B cell (primary cell): ENCODE measurements at regions not wholly inside any gene's neighbourhood (a gene's known extent, or its start where the extent isn't known, plus 50 kb on each side); places are given as distances from the start of the nearest gene placed in this dataset.
"Not testable (repeated sequence)": the region's sequence is repeated elsewhere in the genome, so short reads cannot be mapped to it uniquely, and the experiment has no call there.

Source experiments
- ATAC-seq: fragments of 200-7000 bp; cut with Tn5 transposase; one replicate; pipeline ENCODE4 v1.10.0; 2021; ENCODE audit warnings: low read depth, mild to moderate bottlenecking, moderate number of reproducible peaks, moderate library complexity
- CTCF ChIA-PET: fragments of 350-600 bp; sonication (Branson Sonifier 250); formaldehyde crosslinking; loops from one replicate; lab custom pipeline; 2021; ENCODE audit warnings: antibody characterized with exemption, inconsistent platforms; lab: Charles Lee
- POLR2A ChIA-PET: fragments of 350-600 bp; sonication (Branson Sonifier 250); formaldehyde crosslinking; loops from one replicate; lab custom pipeline; 2021; ENCODE audit warnings: antibody characterized with exemption; lab: Charles Lee
- DNase-seq: peaks from one replicate; pipeline ENCODE4 v3.0.0; 2013
- H2AFZ ChIP-seq: 2 replicates; pipeline ENCODE4 v1.6.1; 2012; ENCODE audit warnings: mild to moderate bottlenecking, low read depth, low read length; ENCODE audit not compliant: insufficient read depth, poor library complexity, severe bottlenecking
- H3K27ac ChIP-seq, 2 donors: 1 replicate in 1 of 2; 2 replicates in 1 of 2; pipeline ENCODE4 v1.5.1; 2012 to 2013; ENCODE audit warnings: low read length in 2 of 2, mild to moderate bottlenecking in 2 of 2, moderate library complexity in 1 of 2
- H3K27me3 ChIP-seq, 4 experiments: fragments of 200-600 bp in 1 of 4; sonication (generic) in 1 of 4; replicated peaks in 1 of 4; 1 replicate in 2 of 4; 2 replicates in 2 of 4; pipeline versions ENCODE4 v1.6.1 to v1.7.0; 2013 to 2016; ENCODE audit warnings: low read length in 3 of 4, mild to moderate bottlenecking in 2 of 4, mixed read lengths in 1 of 4, moderate library complexity in 1 of 4; ENCODE audit not compliant: insufficient read depth in 4 of 4, control insufficient read depth in 3 of 4; ENCODE audit errors: control extremely low read depth in 1 of 4
- H3K36me3 ChIP-seq, 2 experiments: replicated peaks in 1 of 2; 1 replicate in 1 of 2; 2 replicates in 1 of 2; pipeline versions ENCODE4 v1.6.1 to v1.7.1; 2013; ENCODE audit warnings: low read length in 1 of 2; ENCODE audit not compliant: insufficient read depth in 2 of 2, control insufficient read depth in 1 of 2; ENCODE audit errors: control extremely low read depth in 1 of 2, extremely low read depth in 1 of 2
- H3K4me1 ChIP-seq, 2 donors: fragments of 200-600 bp in 1 of 2; sonication (generic) in 1 of 2; 1 replicate in 1 of 2; 2 replicates in 1 of 2; pipeline versions ENCODE4 v1.5.1 to v1.6.1; 2013 to 2017; ENCODE audit warnings: low read length in 2 of 2; ENCODE audit not compliant: control insufficient read depth in 2 of 2, insufficient read depth in 2 of 2
- H3K4me2 ChIP-seq: replicated peaks from 2 replicates; pipeline ENCODE3; 2012; ENCODE audit warnings: mild to moderate bottlenecking, low read depth, low read length; ENCODE audit not compliant: poor library complexity, severe bottlenecking
- H3K4me3 ChIP-seq, 5 experiments: fragments of 200-600 bp in 1 of 5; sonication (generic) in 1 of 5; 1 replicate in 3 of 5; 2 replicates in 2 of 5; pipeline versions ENCODE4 v1.5.1 to v1.7.0; 2011 to 2016; ENCODE audit warnings: low read length in 4 of 5, mild to moderate bottlenecking in 4 of 5, low read depth in 2 of 5, control low read depth in 1 of 5, moderate library complexity in 1 of 5; ENCODE audit not compliant: insufficient read depth in 1 of 5; ENCODE audit errors: control extremely low read depth in 1 of 5, extremely low read depth in 1 of 5
- H3K79me2 ChIP-seq: fragments of 200-600 bp; sonication (generic); one replicate; pipeline ENCODE4 v1.6.0; 2016; ENCODE audit warnings: low read length; ENCODE audit not compliant: control insufficient read depth, insufficient read depth
- H3K9ac ChIP-seq: fragments of 200-600 bp; sonication (generic); 2 replicates; pipeline ENCODE4 v1.6.1; 2017; ENCODE audit warnings: mild to moderate bottlenecking, low read length, moderate library complexity
- H3K9me3 ChIP-seq, 3 donors: one replicate each; pipeline versions ENCODE4 v1.6.1 to v1.7.1; 2013; ENCODE audit warnings: low read length in 2 of 3; ENCODE audit not compliant: control insufficient read depth in 2 of 3, insufficient read depth in 1 of 3; ENCODE audit errors: control extremely low read depth in 1 of 3
- H4K20me1 ChIP-seq: 2 replicates; pipeline ENCODE4 v1.6.0; 2012; ENCODE audit warnings: mild to moderate bottlenecking, low read length; ENCODE audit not compliant: insufficient read depth, control insufficient read depth, poor library complexity, severe bottlenecking
- H3K27ac Mint-ChIP-seq: one replicate; pipeline ENCODE4 v1.8.0; 2021; ENCODE audit warnings: mixed read lengths
- H3K27me3 Mint-ChIP-seq: one replicate; pipeline ENCODE4 v1.8.0; 2021; ENCODE audit warnings: mixed read lengths
- H3K4me1 Mint-ChIP-seq: one replicate; pipeline ENCODE4 v1.8.0; 2021; ENCODE audit warnings: mixed read lengths
- H3K4me3 Mint-ChIP-seq: one replicate; pipeline ENCODE4 v1.8.0; 2021; ENCODE audit warnings: mixed read lengths
- H3K9me3 Mint-ChIP-seq: one replicate; pipeline ENCODE4 v1.8.0; 2022; ENCODE audit warnings: mixed read lengths; ENCODE audit not compliant: insufficient read depth
- CTCF ChIP-seq: fragments of 200-600 bp; IDR thresholded peaks from one replicate; pipeline ENCODE4 v1.8.0; 2022; ENCODE audit warnings: antibody characterized with exemption, mild to moderate bottlenecking
- EZH2 ChIP-seq: IDR thresholded peaks from 2 replicates; pipeline ENCODE4 v1.6.1; 2012; ENCODE audit warnings: borderline replicate concordance, low read depth, mild to moderate bottlenecking, moderate library complexity, low read length; ENCODE audit not compliant: insufficient read depth, poor library complexity, severe bottlenecking
- WGBS: methylation state at CpG from one replicate; pipeline ENCODE4 v1.1.5; 2013; ENCODE audit warnings: missing lambda C conversion rate; ENCODE audit not compliant: insufficient coverage; 5-methylcytosine and 5-hydroxymethylcytosine counted together
- intact Hi-C: fragments of 100-400 bp; cut with micrococcal nuclease; formaldehyde crosslinking; loops from one replicate; pipeline ENCODE4 v1.10.0; 2022

- no CpG with 5 or more reads among the region's 2 CpGs for WGBS
- CTCF ChIA-PET = no interaction called here
- no peaks in the 10 kb centered on the region for H3K9me3 Mint-ChIP-seq
These were observed 250.0 kb downstream of the PLOD2 start for GRCh38 chr3:145911016-145911415.

GRCh38 chr3:145915787-145916186 lies 245.2 kb downstream of the PLOD2 start:
- ATAC-seq (no peak), DNase-seq (no peak)
- H3K9me3 Mint-ChIP-seq = no peaks in the 10 kb centered on the region
- H3K4me2 ChIP-seq = no peak overlapping the region
- H3K9me3 ChIP-seq = no peaks in the 10 kb centered on the region
- no peaks in the 10 kb centered on the region for H3K4me1 ChIP-seq
- 86% methylated on average over 1 of the region's 3 CpGs for WGBS
- TF ChIP-seq EZH2 = no peak
- no peak for TF ChIP-seq CTCF
- no peaks in the 10 kb centered on the region for H3K27me3 Mint-ChIP-seq
- no peaks in the 10 kb centered on the region for H3K79me2 ChIP-seq
- H3K27ac ChIP-seq = no peak overlapping the region
- H3K4me3 ChIP-seq = no peak overlapping the region
- CTCF ChIA-PET = no interaction called here
- H3K27ac Mint-ChIP-seq = no peak overlapping the region
- no peaks in the 10 kb centered on the region for H3K4me1 Mint-ChIP-seq
- H3K27me3 ChIP-seq = no peaks in the 10 kb centered on the region
- no peak overlapping the region for H2AFZ ChIP-seq
- H3K9ac ChIP-seq = no peak overlapping the region
- H4K20me1 ChIP-seq = no peaks in the 10 kb centered on the region
- intact Hi-C loops = no loop called here
- no peaks in the 10 kb centered on the region for H3K36me3 ChIP-seq
- no peak overlapping the region for H3K4me3 Mint-ChIP-seq
- POLR2A ChIA-PET = no interaction called here

More at GRCh38 chr3:145911016-145911415, 250.0 kb downstream of the PLOD2 start:
- intact Hi-C loops = loop anchor here (2.0 kb wide), 1 partner anchor 52 kb away; no protein-coding TSS in a partner anchor
- no peak overlapping the region for H3K4me3 Mint-ChIP-seq
- ATAC-seq (no peak), DNase-seq (no peak)
- H3K4me1 ChIP-seq = no peaks in the 10 kb centered on the region
- no peak overlapping the region for H3K27ac Mint-ChIP-seq
- H4K20me1 ChIP-seq = no peaks in the 10 kb centered on the region
- POLR2A ChIA-PET = no interaction called here
- H3K4me3 ChIP-seq = no peak overlapping the region
- no peaks in the 10 kb centered on the region for H3K9me3 ChIP-seq
- H3K27ac ChIP-seq = no peak overlapping the region
- no peaks in the 10 kb centered on the region for H3K27me3 ChIP-seq
- H3K36me3 ChIP-seq = no peaks in the 10 kb centered on the region
- H3K79me2 ChIP-seq = no peaks in the 10 kb centered on the region
- H3K4me2 ChIP-seq = no peak overlapping the region
- no peak for TF ChIP-seq CTCF
- no peak for TF ChIP-seq EZH2
- H3K27me3 Mint-ChIP-seq = no peaks in the 10 kb centered on the region
- H3K4me1 Mint-ChIP-seq = no peaks in the 10 kb centered on the region
- no peak overlapping the region for H2AFZ ChIP-seq
- H3K9ac ChIP-seq = no peak overlapping the region

- H3K4me2 ChIP-seq, H3K36me3 ChIP-seq, POLR2A ChIA-PET, H3K27me3 ChIP-seq, H3K9ac ChIP-seq, H3K79me2 ChIP-seq, H3K4me1 ChIP-seq, intact Hi-C loops, H3K4me3 Mint-ChIP-seq, H3K4me3 ChIP-seq, ATAC-seq, H4K20me1 ChIP-seq, H3K9me3 Mint-ChIP-seq, H3K27ac Mint-ChIP-seq, H3K9me3 ChIP-seq, H3K4me1 Mint-ChIP-seq, H3K27ac ChIP-seq, H3K27me3 Mint-ChIP-seq, CTCF ChIA-PET, DNase-seq, H2AFZ ChIP-seq: not testable (repeated sequence)
- 92% methylated on average over 6 of the region's 21 CpGs for WGBS
These were observed 233.2 kb downstream of the PLOD2 start for GRCh38 chr3:145927736-145928135.
